Activated CD8-positive, alpha-beta memory T cell treated with anti-CD3 and anti-CD28 coated beads for 24 hours (primary cell): ENCODE measurements at regions not wholly inside any gene's neighbourhood (a gene's known extent, or its start where the extent isn't known, plus 50 kb on each side); places are given as distances from the start of the nearest gene placed in this dataset.
"Not testable (repeated sequence)": the region's sequence is repeated elsewhere in the genome, so short reads cannot be mapped to it uniquely, and the experiment has no call there.

Source experiments
- DNase-seq: peaks from one replicate; pipeline ENCODE4 v3.0.0-alpha.2; 2020

- no peak for DNase-seq
Observed at GRCh38 chr1:4068076-4068475, 168.0 kb upstream of the C1orf174 start.

DNA sequence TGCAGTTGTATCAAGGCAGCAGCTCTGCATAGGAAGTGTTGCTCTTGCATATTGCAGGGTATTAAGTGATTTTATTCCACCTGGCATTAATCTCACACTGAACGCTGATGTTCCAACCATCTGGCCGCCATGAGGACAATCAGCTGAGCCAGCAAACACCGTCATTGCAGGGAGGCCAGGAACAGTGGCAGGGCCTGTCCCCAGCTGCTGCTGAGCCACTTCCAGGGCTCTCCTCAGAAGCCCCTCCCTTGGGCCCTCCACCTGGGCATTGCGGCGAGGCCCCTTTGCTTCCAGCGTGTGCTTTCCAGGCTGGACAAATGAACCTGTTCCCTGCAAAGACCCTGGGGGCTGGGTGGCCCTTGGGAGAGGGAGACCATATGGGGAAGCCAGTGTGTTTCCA lies 171.6 kb upstream of the C1orf174 start:
- no peak for DNase-seq

DNA sequence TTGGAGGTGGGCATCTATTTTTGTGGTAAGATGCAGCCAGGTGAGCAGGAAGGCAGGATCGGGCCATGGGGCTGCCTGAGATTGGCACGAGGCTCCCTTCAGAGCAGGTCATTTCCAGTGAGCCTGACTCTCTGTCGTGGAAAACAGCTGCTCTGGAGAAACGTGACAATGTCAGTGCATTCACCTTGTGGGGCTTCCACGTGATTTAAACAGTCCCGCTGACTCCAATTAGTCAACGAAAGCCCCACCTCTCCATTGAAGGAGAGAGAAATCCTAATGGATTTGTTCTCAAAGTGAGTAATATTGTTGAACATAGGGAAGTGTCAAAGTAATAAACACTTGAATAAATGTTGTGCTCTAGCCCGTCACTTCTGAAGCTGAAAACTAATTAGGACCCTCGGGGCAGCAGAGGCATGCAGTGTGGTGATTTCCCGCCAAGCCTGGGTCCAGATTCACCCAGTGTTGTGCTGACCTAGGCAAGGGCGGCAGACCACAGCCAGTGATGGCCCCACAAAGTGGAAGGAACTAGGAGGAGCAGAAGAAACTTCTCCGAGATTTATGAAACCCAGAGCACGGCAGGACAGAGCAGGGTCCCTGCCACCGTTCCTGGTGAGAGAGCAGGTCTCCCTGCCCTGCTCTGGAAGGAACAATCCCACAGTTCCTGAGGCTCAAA lies 172.5 kb upstream of the C1orf174 start:
- no peak for DNase-seq

GRCh38 chr1:4075436-4076225 lies 175.6 kb upstream of the C1orf174 start:
- DNase-seq: no peak

DNA sequence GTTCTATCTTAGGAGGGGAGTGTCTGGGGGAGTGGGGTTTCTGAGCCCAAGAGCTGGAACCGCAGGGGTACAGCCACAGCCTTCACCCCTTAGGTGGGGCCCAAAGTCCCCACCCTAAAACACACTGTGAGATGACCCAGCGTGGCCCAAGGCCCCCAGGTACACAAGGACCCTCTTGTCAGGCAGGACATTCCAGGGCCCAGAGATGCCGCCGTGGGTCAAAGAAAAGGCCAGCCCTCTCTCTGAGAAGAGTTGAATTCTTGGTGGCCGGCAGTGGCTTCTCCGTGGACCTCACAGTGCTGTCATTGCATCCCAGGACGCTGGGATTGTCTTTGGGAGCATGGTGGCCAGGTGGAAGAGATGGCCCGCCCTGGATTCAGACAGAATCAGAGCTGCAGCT lies 176.3 kb upstream of the C1orf174 start:
- no peak for DNase-seq

DNA sequence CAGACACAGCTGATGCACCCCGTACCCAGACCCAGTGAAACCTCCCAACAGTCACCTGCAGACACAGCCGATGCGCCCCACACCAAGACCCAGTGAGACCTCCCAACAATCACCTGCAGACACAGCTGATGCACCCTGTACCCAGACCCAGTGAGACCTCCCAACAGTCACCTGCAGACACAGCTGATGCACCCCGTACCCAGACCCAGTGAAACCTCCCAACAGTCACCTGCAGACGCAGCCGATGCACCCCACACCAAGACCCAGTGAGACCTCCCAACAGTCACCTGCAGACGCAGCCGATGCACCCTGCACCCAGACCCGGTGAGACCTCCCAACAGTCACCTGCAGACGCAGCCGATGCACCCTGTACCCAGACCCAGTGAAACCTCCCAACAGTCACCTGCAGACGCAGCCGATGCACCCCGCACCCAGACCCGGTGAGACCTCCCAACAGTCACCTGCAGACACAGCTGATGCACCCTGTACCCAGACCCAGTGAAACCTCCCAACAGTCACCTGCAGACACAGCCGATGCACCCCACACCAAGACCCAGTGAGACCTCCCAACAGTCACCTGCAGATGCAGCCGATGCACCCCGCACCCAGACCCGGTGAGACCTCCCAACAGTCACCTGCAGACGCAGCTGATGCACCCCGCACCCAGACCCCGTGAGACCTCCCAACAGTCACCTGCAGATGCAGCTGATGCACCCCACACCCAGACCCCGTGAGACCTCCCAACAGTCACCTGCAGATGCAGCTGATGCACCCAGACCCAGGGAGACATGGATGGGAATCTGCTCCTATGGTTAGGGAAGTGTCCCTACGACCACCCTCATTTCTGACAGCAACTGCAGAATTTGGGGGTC lies 178.3 kb upstream of the C1orf174 start:
- not testable (repeated sequence) for DNase-seq

GRCh38 chr1:4079815-4080214 lies 179.7 kb upstream of the C1orf174 start:
- DNase-seq: no peak

GRCh38 chr1:4081806-4082711 lies 182.0 kb upstream of the C1orf174 start:
- no peak for DNase-seq

GRCh38 chr1:4083231-4084047 lies 183.4 kb upstream of the C1orf174 start:
- no peak for DNase-seq

GRCh38 chr1:4084048-4084431 lies 184.0 kb upstream of the C1orf174 start:
- DNase-seq: no peak

- DNase-seq: no peak
Observed at GRCh38 chr1:4084446-4084845, 184.4 kb upstream of the C1orf174 start.

DNA sequence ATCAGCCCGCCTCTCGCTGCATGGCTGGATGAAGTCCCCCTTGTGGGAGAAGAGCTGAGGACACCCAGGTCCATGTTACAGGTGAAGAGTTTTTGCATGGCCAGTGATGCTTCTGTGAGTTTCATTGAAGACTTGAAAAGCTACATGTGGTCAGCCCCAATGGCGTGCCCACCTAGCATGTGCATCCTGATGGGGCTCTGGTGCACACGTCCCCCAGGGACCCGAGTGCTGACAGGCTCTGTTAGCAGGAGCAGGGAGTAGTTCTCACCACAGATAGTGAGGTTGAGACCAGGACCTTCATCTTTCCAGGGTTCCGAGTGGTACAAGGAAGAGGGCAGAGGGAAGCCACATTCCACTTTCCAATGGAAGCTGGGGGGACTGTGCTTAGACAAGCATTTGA lies 184.8 kb upstream of the C1orf174 start:
- no peak for DNase-seq

DNA sequence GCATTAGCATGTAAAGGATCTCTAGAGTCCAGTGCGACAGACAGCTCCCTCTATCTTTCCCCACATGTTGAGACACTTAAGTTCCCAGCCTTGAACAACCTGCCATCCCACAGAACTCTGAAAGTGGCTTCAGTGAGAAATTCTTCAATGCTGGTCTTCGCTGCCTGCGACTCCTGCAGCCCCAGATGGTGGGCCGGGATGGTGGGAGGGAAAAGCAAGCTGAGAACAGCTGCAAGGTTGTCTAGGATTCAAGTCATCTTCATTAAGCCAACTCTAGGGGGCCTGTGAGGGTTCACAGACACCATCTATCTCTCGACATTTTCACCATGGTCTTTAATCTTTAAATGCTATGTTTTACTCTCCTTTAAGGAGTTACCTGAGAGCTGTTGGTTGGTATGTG lies 185.5 kb upstream of the C1orf174 start:
- no peak for DNase-seq

DNA sequence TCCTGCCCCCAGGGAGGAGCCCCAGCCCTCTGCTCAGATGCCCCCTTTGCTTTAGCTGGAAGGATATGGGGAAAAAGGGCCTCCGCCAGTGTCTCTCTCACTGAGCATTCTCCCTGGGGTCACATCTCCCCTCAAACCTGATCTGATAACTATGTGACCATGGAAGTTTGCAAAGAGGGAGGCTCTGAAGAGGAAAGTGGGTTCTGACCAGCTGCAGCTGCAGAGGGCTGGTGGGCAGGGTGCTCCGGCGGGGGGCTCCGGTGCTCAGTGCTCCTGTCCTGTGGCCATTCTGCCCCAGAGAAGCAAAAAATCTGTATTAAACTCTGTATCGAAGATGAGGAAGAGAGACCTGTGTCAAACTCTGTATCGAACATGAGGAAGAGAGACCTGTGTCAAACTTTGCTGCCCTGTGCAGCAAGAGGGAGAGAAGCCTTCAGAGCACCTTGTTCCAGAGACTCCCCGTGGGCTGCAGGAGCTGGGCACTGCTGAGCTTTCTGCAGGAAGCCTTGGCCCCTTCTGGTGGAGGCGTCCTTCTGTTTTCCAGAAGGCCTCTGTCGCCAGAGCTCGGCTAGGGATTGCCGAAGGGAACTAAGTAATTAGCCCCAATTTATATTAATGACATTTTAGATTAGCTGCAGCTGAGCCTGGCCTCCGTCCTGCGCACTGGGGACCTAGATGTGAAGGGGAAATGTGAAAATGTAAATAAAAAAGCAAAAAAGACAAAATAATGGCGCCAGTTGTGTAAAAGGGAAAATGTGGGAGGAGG lies 186.2 kb upstream of the C1orf174 start:
- DNase-seq: no peak

DNA sequence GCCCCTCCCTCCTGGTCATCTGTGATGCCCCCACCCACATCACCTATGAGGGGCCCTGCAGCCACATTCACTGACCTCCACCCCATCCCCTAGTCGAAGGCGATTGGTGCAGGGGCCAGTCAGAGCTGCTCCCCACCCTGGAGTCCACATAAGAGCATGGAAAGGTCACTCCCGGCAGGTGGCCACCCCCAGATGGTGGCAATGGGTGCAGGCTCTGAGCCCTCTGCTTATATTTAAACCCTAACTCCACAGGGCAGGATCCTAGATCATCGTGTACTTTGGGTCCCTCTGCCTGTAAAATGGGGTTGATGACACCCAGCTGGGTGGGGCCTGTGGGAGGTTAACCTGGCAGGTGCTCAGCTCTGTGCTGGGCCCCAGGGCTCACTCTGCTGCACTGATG lies 186.8 kb upstream of the C1orf174 start:
- DNase-seq: no peak

DNA sequence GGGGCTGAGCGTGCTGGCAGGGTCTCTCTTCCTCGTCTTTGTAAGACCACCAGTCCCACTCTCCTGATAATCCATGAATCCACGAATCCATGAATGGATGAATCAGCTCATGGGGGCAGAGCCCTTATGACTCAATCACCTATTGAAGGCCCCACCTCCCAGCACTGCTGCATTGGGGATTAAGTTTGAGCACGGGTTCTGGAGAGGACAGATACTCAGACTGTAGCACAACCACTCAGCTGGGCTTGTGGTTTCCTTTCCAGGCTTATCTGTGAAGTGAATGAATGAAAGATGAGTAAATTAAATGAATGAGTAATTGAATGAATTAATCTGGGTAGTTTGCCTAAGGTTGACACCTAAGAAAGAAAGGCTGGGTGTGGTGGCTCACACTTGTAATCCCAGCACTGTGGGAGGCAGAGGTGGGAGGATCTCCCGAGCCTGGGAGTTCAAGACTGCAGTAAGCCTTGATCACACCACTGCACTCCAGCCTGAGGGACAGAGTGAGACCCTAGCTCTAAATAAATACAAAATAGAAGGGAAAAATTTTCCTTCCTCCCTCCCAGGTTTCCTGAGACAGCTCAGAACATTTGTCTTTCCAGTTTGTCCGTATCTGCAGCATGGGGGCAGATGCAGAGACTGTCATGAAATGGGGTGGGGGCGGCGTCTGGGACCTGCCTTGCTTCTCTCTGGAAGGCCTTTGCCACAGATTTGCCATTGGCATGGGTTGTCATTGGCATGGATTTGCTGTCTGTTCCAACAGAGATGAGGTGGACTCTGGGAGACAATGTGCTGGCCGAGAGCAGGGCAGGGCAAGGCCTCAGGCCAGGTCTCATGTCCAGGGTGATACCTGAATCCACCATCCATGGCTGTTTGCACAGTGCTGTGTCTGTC lies 187.7 kb upstream of the C1orf174 start:
- DNase-seq: no peak

DNA sequence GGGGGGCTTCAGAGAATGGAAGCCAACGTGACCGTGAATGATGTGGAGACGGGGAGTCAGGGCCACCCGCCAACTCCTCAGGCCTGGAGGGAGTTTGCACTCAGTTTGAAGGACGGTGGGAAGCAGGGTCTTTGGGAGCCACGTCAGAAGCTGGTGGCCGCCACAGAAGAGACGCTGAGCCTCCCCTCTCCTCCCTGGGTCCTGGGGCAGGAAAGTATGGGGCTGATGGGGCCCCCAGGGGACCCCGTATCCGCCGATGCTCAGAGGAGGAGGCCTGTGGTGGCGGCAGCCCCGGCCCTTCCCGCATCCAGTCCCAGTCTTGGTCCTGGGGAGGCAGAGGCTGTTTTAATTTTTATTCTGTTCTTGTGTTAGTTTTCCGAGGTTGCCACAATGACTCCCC lies 188.6 kb upstream of the C1orf174 start:
- DNase-seq: no peak

- no peak for DNase-seq
Observed at GRCh38 chr1:4089421-4090175, 189.5 kb upstream of the C1orf174 start.

DNA sequence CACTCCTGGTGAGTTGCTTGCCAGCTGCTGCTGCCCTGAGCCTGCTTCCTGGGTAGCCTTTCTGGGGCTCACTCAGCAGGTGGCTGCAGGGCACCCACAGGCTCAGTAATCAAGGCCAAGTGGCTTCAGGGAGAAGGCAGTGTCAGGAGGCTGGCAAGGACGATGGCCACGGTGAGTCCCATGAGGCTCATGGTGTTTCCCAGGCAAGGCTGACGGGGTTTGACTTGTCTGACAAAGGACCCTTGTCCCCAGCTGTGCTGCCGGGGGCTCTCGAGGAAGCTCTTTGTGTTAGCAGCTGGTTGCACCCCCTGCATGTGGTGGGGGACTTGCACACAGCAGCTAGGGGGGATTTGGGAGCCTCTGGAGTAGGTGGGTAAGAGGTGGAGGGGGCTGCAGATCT lies 190.5 kb upstream of the C1orf174 start:
- DNase-seq: no peak
